GM19455 (cell line): ENCODE measurements at regions not wholly inside any gene's neighbourhood (a gene's known extent, or its start where the extent isn't known, plus 50 kb on each side); places are given as distances from the start of the nearest gene placed in this dataset.
"Not testable (repeated sequence)": the region's sequence is repeated elsewhere in the genome, so short reads cannot be mapped to it uniquely, and the experiment has no call there.

Experiments used
- ATAC-seq: cut with Tn5 transposase; IDR thresholded peaks from one replicate; pipeline ENCODE4 v1.9.1; 2021; ENCODE audit not compliant: unreplicated experiment

DNA sequence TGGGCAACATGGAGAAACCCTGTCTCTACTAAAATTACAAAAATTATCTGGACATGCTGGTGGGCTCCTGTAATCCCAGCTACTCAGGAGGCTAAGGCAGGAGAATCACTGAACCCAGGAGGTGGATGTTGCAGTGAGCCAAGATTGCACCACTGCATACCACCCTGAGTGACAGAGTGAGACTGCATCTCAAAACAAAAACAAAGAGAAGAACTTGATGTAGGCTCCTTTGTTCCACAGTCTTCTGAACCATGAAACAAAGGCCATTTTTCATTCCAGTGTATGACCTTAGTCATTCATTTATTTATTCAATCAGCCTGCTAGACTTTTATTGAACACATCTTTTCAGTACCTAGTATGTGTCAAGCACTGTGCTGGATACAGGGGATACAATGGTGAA lies 369.6 kb downstream of the FAT3 start:
- no peak for ATAC-seq

- no peak for ATAC-seq
Observed at GRCh38 chr11:92595052-92595451, 370.4 kb downstream of the FAT3 start.

GRCh38 chr11:92596596-92597317 lies 372.1 kb downstream of the FAT3 start:
- no peak for ATAC-seq

- no peak for ATAC-seq
Observed at GRCh38 chr11:92601048-92601447, 368.4 kb upstream of the MTNR1B start.

DNA sequence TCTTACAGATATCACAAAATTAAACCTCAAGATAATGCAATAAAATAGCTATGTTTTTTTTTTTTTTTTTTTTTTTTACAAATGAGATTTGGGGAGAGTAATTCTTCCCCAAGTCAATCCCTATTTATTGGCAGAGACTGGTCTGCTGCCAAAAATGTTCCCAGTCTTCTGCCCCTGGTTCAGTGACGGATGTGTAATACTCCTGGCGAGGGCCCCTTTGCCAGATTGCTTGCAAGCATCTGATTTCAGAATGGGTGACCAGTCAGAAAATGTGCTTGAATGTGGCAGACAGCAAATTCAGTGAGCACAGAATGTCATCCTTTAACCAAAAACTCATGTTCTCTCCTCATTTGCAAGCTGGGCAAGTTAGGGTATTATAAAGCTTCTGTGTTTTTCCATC lies 363.8 kb upstream of the MTNR1B start:
- no peak for ATAC-seq

- ATAC-seq = no peak
Observed at GRCh38 chr11:92607969-92608722, 361.3 kb upstream of the MTNR1B start.

- no peak for ATAC-seq
Observed at GRCh38 chr11:92611157-92611556, 358.3 kb upstream of the MTNR1B start.

DNA sequence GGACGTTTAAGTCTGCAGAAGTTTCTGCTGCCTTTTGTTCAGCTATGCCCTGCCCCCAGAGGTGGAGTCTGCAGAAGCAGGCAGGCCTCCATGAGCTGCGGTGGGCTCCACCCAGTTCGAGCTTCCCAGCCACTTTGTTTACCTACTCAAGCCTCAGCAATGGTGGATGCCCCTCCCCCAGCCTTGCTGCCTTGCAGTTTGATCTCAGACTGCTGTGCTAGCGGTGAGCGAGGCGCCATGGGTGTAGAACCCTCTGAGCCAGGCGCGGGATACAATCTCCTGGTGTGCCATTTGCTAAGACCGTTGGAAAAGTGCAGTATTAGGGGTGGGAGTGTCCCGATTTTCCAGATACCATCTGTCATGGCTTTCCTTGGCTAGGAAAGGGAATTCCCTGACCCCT lies 351.4 kb upstream of the MTNR1B start:
- not testable (repeated sequence) for ATAC-seq

- ATAC-seq = no peak
Observed at GRCh38 chr11:92623055-92623454, 346.4 kb upstream of the MTNR1B start.

- ATAC-seq = no peak
Observed at GRCh38 chr11:92625894-92626293, 343.6 kb upstream of the MTNR1B start.

DNA sequence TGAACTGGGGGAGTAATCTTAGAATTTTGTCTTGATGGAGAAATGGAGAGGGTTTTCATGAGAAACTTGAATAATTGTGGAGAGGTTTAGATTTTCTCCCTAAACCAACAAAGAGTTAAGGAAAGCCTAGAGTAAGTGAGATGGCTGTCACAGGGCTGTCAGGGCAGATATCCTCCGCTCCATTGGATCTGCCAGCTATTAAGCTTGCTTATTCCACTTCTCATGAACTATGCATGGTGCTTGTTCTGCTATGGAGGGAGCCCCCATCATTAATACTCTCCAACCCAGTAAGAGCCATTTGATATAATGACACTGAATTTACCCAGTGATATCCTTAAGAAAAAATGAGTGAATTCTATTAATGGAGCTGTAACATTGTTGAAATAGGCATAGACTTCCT lies 342.8 kb upstream of the MTNR1B start:
- no peak for ATAC-seq

GRCh38 chr11:92627615-92628256 lies 341.7 kb upstream of the MTNR1B start:
- ATAC-seq = no peak

- no peak for ATAC-seq
Observed at GRCh38 chr11:92628401-92629292, 340.8 kb upstream of the MTNR1B start.

- no peak for ATAC-seq
Observed at GRCh38 chr11:92632495-92632894, 337.0 kb upstream of the MTNR1B start.

DNA sequence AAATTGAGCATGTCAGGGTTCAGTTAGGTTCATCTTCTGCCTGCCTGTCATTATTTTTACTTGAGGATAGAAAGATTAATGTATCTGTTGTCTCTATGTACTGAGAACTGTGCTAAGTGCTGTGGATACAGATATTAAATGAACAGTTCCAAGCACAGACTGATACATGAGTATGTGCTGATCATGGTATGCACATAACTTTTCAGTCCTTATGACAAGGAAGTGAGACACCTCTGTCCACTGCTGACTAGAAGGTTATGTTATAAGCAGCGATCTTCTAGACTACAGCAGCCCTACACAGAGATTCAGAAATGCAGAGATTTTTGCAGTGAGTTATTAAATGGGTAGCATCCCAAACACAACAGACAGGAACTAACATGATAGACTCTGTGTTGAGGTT lies 335.6 kb upstream of the MTNR1B start:
- no peak for ATAC-seq

- ATAC-seq = no peak
Observed at GRCh38 chr11:92636543-92637188, 332.8 kb upstream of the MTNR1B start.

- ATAC-seq = no peak
Observed at GRCh38 chr11:92638678-92639077, 330.8 kb upstream of the MTNR1B start.

DNA sequence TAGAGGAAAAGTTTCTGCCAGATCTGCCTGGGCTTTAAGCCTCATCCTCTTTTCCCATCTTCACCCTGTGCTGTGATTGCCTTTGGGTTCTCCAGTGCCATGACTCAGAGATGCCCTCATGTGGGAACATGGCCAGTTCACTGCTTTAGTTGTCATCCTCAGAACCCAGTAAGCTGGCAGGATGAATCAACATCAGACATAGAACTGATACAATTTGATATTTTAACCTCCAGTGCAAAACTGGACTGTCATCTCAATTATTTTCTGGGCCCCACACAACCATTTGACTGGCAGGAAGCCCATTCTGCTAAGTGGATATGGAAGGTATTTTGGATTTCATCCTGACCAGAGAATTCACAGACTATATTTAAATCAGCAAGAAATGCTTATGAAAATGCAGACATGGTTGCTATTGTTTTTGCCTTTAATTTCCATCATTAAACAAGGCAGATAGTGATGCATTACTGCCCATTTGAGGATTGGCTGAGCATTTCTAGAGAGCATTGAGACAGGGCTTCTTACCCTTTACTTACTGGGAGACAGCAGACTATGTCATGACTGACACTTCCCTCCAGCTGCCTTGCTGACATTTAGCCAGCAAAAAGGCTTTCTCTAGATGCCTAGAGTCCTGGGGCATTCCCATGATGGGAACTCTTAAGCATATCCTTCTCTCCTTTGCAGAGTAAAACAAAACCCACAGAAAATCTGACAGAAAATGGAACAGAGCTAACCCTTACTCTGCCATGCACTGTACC lies 327.1 kb upstream of the MTNR1B start:
- ATAC-seq = no peak

DNA sequence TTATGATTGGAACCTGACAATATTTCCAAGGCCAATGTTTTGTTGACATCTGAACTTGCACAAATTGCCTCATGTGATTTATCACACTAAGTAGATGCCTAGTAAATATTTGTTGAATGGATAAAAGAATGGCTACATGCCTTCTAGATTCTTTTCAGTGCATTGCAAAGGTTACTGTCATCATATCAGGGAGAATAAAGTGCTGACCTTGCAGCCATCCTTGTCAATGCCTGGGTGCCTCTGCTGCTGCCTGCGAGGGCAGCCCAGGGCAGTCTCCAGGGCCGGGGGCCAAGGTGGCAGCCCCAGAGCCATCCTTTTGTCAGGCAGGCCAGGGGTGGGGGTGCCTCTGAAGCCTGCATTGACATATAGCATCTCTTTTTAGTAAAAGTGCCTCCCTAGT lies 325.6 kb upstream of the MTNR1B start:
- no peak for ATAC-seq
